GM23338 (cell line): ENCODE measurements at regions not wholly inside any gene's neighbourhood (a gene's known extent, or its start where the extent isn't known, plus 50 kb on each side); places are given as distances from the start of the nearest gene placed in this dataset.

Source experiments
- ATAC-seq: fragments of 200-7000 bp; cut with Tn5 transposase; 3 replicates; pipeline ENCODE4 v1.9.1; 2020
- DNase-seq: peaks from one replicate; pipeline ENCODE4 v3.0.0-alpha.2; 2015; ENCODE audit warnings: low spot score
- H2AFZ ChIP-seq: fragments of 200-600 bp; sonication (generic); 2 replicates; pipeline ENCODE4 v1.8.0; 2016; ENCODE audit warnings: antibody characterized with exemption, mild to moderate bottlenecking, moderate library complexity
- H3F3A ChIP-seq: fragments of 200-600 bp; sonication (generic); replicated peaks from 2 replicates; pipeline ENCODE4 v1.8.0; 2017; ENCODE audit warnings: antibody characterized with exemption, mixed run types, low read depth
- H3K27ac ChIP-seq: fragments of 200-600 bp; sonication (generic); 2 replicates; pipeline ENCODE4 v1.6.1; 2016; ENCODE audit warnings: low read depth
- H3K27me3 ChIP-seq: fragments of 200-600 bp; sonication (generic); 2 replicates; pipeline ENCODE4 v1.8.0; 2016; ENCODE audit warnings: mild to moderate bottlenecking, mixed run types, moderate library complexity; ENCODE audit not compliant: insufficient read depth
- H3K36me3 ChIP-seq: fragments of 200-600 bp; sonication (generic); 2 replicates; pipeline ENCODE4 v1.8.0; 2016; ENCODE audit warnings: mild to moderate bottlenecking; ENCODE audit not compliant: insufficient read depth
- H3K4me1 ChIP-seq: fragments of 200-600 bp; sonication (generic); 2 replicates; pipeline ENCODE4 v1.8.0; 2016; ENCODE audit warnings: mild to moderate bottlenecking, moderate library complexity; ENCODE audit not compliant: insufficient read depth
- H3K4me2 ChIP-seq: fragments of 200-600 bp; sonication (generic); 2 replicates; pipeline ENCODE4 v1.7.1; 2017; ENCODE audit warnings: mixed run types
- H3K4me3 ChIP-seq: fragments of 200-600 bp; sonication (generic); 2 replicates; pipeline ENCODE4 v1.6.1; 2016; ENCODE audit warnings: mixed run types
- H3K79me2 ChIP-seq: fragments of 200-600 bp; sonication (generic); replicated peaks from 2 replicates; pipeline ENCODE4 v1.8.0; 2017; ENCODE audit warnings: mild to moderate bottlenecking; ENCODE audit not compliant: insufficient read depth
- H3K9me2 ChIP-seq: fragments of 200-600 bp; sonication (generic); 2 replicates; pipeline ENCODE4 v1.8.0; 2017; ENCODE audit not compliant: insufficient read depth
- H4K20me1 ChIP-seq: fragments of 200-600 bp; sonication (generic); replicated peaks from 2 replicates; pipeline ENCODE4 v1.8.0; 2017; ENCODE audit warnings: mild to moderate bottlenecking; ENCODE audit not compliant: insufficient read depth
- H3K27ac Mint-ChIP-seq: 2 replicates; pipeline ENCODE4 v1.8.0; 2020; ENCODE audit warnings: inconsistent platforms, mild to moderate bottlenecking, moderate library complexity, mixed read lengths
- H3K27me3 Mint-ChIP-seq: 3 replicates; pipeline ENCODE4 v1.8.0; 2022; ENCODE audit warnings: low read depth, mild to moderate bottlenecking, moderate library complexity, mixed read lengths, inconsistent platforms; ENCODE audit not compliant: insufficient read depth, poor library complexity
- H3K36me3 Mint-ChIP-seq: 3 replicates; pipeline ENCODE4 v1.8.0; 2021; ENCODE audit warnings: low read depth, mild to moderate bottlenecking, inconsistent platforms, moderate library complexity, mixed read lengths
- H3K4me1 Mint-ChIP-seq: 3 replicates; pipeline ENCODE4 v1.8.0; 2020; ENCODE audit warnings: mild to moderate bottlenecking, inconsistent platforms, mixed read lengths
- H3K4me3 Mint-ChIP-seq: 3 replicates; pipeline ENCODE4 v1.8.0; 2021; ENCODE audit warnings: moderate library complexity, mild to moderate bottlenecking, inconsistent platforms, mixed read lengths
- H3K9me3 Mint-ChIP-seq: 3 replicates; pipeline ENCODE4 v1.8.0; 2020; ENCODE audit warnings: moderate library complexity, mild to moderate bottlenecking, inconsistent platforms, mixed read lengths
- CREB1 ChIP-seq: fragments of 250-450 bp; sonication (Bioruptor Pico); IDR thresholded peaks from 2 replicates; pipeline ENCODE4 v1.5.0; 2020; ENCODE audit warnings: low read depth, mild to moderate bottlenecking, moderate library complexity
- ETS1 ChIP-seq: IDR thresholded peaks from 2 replicates; pipeline ENCODE4 v1.6.1; 2016; ENCODE audit warnings: antibody characterized with exemption
- EZH2 ChIP-seq: fragments of 200-600 bp; sonication (generic); IDR thresholded peaks from one replicate; pipeline ENCODE4 v1.8.0; 2017; ENCODE audit warnings: antibody characterized with exemption, mild to moderate bottlenecking, low read depth; ENCODE audit not compliant: unreplicated experiment
- STAT1 ChIP-seq: IDR thresholded peaks from one replicate; pipeline ENCODE4 v1.6.1; 2016; ENCODE audit warnings: antibody characterized with exemption; ENCODE audit not compliant: unreplicated experiment
- ZNF114 ChIP-seq: fragments of 250-450 bp; sonication (Bioruptor Pico); IDR thresholded peaks from 2 replicates; pipeline ENCODE4 v1.5.0; 2020; ENCODE audit warnings: mild to moderate bottlenecking, moderate library complexity
- ZNF331 ChIP-seq: fragments of 250-450 bp; sonication (Bioruptor Pico); IDR thresholded peaks from 2 replicates; pipeline ENCODE4 v1.5.0; 2020; ENCODE audit warnings: low read depth, mild to moderate bottlenecking, moderate library complexity
- TF ChIP-seq, protein P1 (sequence below): fragments of 250-450 bp; sonication (Bioruptor Pico); IDR thresholded peaks from 2 replicates; pipeline ENCODE4 v1.5.0; 2020; ENCODE audit warnings: mild to moderate bottlenecking, moderate library complexity

DNA sequence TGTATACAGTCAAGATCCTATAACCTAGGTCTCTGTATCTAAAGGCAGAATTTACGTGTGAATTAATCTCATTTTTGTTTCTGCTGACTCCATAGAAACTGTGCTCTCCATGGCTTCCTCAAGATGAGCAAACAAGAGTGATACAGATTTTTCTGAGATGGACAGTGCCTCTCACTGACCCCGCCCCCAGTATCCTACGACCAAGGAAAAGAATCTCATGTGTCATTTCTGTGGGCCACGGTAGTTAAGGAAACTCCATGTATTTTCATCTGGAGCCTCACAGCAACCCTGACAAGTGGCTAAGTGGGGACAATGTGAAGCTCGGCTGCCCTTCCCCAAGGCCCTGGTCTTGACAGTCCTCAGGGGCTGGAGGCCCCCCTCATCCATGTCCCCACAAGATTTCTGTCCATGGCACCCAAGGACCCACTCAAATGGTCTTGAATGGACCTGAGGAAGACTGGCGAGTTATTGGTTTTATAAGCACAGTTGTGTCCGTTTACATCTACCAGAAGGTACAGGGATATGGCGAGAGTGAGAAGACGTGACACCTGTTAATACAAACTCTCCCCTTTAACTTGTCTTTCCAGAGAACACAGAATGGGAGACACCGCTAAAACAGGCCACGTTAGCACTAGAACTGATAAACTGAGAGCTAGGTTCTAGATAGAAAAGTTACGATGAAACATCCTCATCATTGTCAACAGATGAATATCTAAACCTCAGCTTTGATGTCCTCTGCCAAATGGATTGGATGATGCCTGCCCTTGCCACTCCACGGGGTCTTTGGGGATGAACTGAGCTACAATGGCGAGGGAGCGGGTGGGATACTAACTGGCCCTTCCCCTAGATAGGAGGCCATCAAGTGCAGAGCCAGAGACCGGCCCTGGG lies 108.4 kb upstream of the EGLN3 start (continued):
- TF ChIP-seq, protein P1, sequence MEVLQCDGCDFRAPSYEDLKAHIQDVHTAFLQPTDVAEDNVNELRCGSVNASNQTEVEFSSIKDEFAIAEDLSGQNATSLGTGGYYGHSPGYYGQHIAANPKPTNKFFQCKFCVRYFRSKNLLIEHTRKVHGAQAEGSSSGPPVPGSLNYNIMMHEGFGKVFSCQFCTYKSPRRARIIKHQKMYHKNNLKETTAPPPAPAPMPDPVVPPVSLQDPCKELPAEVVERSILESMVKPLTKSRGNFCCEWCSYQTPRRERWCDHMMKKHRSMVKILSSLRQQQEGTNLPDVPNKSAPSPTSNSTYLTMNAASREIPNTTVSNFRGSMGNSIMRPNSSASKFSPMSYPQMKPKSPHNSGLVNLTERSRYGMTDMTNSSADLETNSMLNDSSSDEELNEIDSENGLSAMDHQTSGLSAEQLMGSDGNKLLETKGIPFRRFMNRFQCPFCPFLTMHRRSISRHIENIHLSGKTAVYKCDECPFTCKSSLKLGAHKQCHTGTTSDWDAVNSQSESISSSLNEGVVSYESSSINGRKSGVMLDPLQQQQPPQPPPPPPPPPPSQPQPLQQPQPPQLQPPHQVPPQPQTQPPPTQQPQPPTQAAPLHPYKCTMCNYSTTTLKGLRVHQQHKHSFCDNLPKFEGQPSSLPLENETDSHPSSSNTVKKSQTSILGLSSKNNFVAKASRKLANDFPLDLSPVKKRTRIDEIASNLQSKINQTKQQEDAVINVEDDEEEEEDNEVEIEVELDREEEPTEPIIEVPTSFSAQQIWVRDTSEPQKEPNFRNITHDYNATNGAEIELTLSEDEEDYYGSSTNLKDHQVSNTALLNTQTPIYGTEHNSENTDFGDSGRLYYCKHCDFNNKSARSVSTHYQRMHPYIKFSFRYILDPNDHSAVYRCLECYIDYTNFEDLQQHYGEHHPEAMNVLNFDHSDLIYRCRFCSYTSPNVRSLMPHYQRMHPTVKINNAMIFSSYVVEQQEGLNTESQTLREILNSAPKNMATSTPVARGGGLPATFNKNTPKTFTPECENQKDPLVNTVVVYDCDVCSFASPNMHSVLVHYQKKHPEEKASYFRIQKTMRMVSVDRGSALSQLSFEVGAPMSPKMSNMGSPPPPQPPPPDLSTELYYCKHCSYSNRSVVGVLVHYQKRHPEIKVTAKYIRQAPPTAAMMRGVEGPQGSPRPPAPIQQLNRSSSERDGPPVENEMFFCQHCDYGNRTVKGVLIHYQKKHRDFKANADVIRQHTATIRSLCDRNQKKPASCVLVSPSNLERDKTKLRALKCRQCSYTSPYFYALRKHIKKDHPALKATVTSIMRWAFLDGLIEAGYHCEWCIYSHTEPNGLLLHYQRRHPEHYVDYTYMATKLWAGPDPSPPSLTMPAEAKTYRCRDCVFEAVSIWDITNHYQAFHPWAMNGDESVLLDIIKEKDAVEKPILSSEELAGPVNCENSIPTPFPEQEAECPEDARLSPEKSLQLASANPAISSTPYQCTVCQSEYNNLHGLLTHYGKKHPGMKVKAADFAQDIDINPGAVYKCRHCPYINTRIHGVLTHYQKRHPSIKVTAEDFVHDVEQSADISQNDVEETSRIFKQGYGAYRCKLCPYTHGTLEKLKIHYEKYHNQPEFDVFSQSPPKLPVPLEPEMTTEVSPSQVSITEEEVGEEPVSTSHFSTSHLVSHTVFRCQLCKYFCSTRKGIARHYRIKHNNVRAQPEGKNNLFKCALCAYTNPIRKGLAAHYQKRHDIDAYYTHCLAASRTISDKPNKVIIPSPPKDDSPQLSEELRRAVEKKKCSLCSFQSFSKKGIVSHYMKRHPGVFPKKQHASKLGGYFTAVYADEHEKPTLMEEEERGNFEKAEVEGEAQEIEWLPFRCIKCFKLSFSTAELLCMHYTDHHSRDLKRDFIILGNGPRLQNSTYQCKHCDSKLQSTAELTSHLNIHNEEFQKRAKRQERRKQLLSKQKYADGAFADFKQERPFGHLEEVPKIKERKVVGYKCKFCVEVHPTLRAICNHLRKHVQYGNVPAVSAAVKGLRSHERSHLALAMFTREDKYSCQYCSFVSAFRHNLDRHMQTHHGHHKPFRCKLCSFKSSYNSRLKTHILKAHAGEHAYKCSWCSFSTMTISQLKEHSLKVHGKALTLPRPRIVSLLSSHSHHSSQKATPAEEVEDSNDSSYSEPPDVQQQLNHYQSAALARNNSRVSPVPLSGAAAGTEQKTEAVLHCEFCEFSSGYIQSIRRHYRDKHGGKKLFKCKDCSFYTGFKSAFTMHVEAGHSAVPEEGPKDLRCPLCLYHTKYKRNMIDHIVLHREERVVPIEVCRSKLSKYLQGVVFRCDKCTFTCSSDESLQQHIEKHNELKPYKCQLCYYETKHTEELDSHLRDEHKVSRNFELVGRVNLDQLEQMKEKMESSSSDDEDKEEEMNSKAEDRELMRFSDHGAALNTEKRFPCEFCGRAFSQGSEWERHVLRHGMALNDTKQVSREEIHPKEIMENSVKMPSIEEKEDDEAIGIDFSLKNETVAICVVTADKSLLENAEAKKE (CRISPR knock-in tag): no peak
- TF ChIP-seq ETS1 (no peak), EZH2 (no peak)

DNA sequence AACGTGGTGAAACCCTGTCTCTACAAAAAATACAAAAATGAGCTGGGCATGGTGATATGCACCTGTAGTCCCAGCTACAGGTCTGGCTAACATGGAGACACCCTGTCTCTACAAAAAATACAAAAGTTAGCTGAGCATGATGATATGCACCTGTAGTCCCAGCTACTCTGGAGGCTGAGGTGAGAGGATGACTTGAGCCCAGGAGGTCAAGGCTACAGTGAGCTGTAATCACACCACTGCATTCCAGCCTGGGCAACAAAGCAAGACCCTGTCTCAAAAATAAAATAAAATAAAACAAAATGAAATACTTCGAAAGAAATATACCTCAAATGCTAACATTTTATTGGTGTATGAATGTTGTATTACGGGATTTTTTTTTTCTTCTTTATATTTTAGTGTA lies 107.6 kb upstream of the EGLN3 start:
- Histone ChIP-seq H3K4me2 (no peak overlapping the region), H3K4me3 (no peak overlapping the region), H3K27me3 (peaks cover 33% of the 10 kb centered on the region), H4K20me1 (no peaks in the 10 kb centered on the region), H2AFZ (no peak overlapping the region), H3F3A (no peaks in the 10 kb centered on the region; the same call in 1 of the 2 replicates), H3K9me2 (no peaks in the 10 kb centered on the region), H3K79me2 (no peaks in the 10 kb centered on the region), H3K36me3 (no peaks in the 10 kb centered on the region), H3K27ac (no peak overlapping the region), H3K4me1 (peaks cover 11% of the 10 kb centered on the region)
- H3K36me3 Mint-ChIP-seq: no peaks in the 10 kb centered on the region
- H3K4me1 Mint-ChIP-seq: peaks cover 4% of the 10 kb centered on the region
- H3K4me3 Mint-ChIP-seq: no peak overlapping the region
- ATAC-seq (no peak), DNase-seq (no peak)
- no peak overlapping the region for H3K27ac Mint-ChIP-seq
- no peaks in the 10 kb centered on the region for H3K9me3 Mint-ChIP-seq
- H3K27me3 Mint-ChIP-seq: peaks cover 15% of the 10 kb centered on the region
- no peak for TF ChIP-seq STAT1
- TF ChIP-seq, protein P1 (CRISPR knock-in tag): no peak
- TF ChIP-seq ZNF114 (CRISPR knock-in tag): no peak
- TF ChIP-seq CREB1 (CRISPR knock-in tag): no peak
- TF ChIP-seq ZNF331 (CRISPR knock-in tag): no peak
